ENCODE measurements at regions not wholly inside any gene's neighbourhood (a gene's known extent, or its start where the extent isn't known, plus 50 kb on each side); places are given as distances from the start of the nearest gene placed in this dataset.

GRCh38 chr9:119951090-119951489, 581.9 kb upstream of the BRINP1 start:
- Mint-ChIP-seq H3K27ac (no peak overlapping the region), H3K36me3 (no peaks in the 10 kb centered on the region), H3K9me3 (no peaks in the 10 kb centered on the region), H3K27me3 (ENCODE audit: low read depth in 3 of 3) (peaks cover 0 to 3% (median 2%) of the 10 kb centered on the region in 3 donors), H3K4me3 (no peak overlapping the region), H3K4me1 (no peaks in the 10 kb centered on the region)
- Histone ChIP-seq H3K79me2 (ENCODE audit: insufficient read depth, low read length) (no peaks in the 10 kb centered on the region), H3K4me2 (replicated peaks; ENCODE audit: extremely low read depth, low read length, poor library complexity, severe bottlenecking) (no peak overlapping the region), H3K9me3 (replicated peaks in 1 of 2; ENCODE audit: control insufficient read depth in 1 of 2, insufficient read depth in 1 of 2, low read length in 2 of 2) (no peaks in the 10 kb centered on the region), H3K27ac (ENCODE audit: low read depth in 1 of 2, low read length in 2 of 2) (no peak overlapping the region), H3K9ac (ENCODE audit: insufficient read depth, low read length, poor library complexity, severe bottlenecking) (no peak overlapping the region), H3K27me3 (ENCODE audit: control insufficient read depth in 2 of 2, insufficient read depth in 2 of 2, low read length in 2 of 2) (peaks cover 0 to 2% of the 10 kb centered on the region in 2 donors), H2AFZ (ENCODE audit: insufficient read depth, low read depth, low read length, poor library complexity, severe bottlenecking) (no peak overlapping the region), H3K4me3 (replicated peaks in 1 of 3; ENCODE audit: low read depth in 2 of 3, low read length in 3 of 3) (no peak overlapping the region), H3K36me3 (replicated peaks in 1 of 2; ENCODE audit: control insufficient read depth in 1 of 2, insufficient read depth in 2 of 2, low read length in 2 of 2) (no peaks in the 10 kb centered on the region), H4K20me1 (ENCODE audit: insufficient read depth, low read length) (no peaks in the 10 kb centered on the region), H3K4me1 (ENCODE audit: control insufficient read depth in 1 of 2, insufficient read depth in 2 of 2, low read length in 2 of 2) (no peaks in the 10 kb centered on the region)
- TF ChIP-seq CTCF (IDR thresholded peaks at IDR 0.05): no peak
- WGBS (ENCODE audit: insufficient coverage): no CpG with 5 or more reads among the region's 1 CpG
- no peak for DNase-seq
- intact Hi-C loops (cut with micrococcal nuclease): no loop called here

GRCh38 chr9:119945686-119946085, 576.5 kb upstream of the BRINP1 start:
- Mint-ChIP-seq H3K27me3 (ENCODE audit: low read depth in 3 of 3) (peaks cover 0 to 3% (median 2%) of the 10 kb centered on the region in 3 donors), H3K4me1 (no peaks in the 10 kb centered on the region), H3K4me3 (no peak overlapping the region), H3K36me3 (no peaks in the 10 kb centered on the region), H3K9me3 (no peaks in the 10 kb centered on the region), H3K27ac (no peak overlapping the region)
- H4K20me1 ChIP-seq (ENCODE audit: insufficient read depth, low read length): no peaks in the 10 kb centered on the region
- no peak overlapping the region for H3K4me2 ChIP-seq (replicated peaks; ENCODE audit: extremely low read depth, low read length, poor library complexity, severe bottlenecking)
- no peaks in the 10 kb centered on the region for H3K36me3 ChIP-seq (replicated peaks in 1 of 2; ENCODE audit: control insufficient read depth in 1 of 2, insufficient read depth in 2 of 2, low read length in 2 of 2)
- no peaks in the 10 kb centered on the region for H3K79me2 ChIP-seq (ENCODE audit: insufficient read depth, low read length)
- H3K27me3 ChIP-seq (ENCODE audit: control insufficient read depth in 2 of 2, insufficient read depth in 2 of 2, low read length in 2 of 2): no peaks in the 10 kb centered on the region
- H3K9ac ChIP-seq (ENCODE audit: insufficient read depth, low read length, poor library complexity, severe bottlenecking): no peak overlapping the region
- no peak for DNase-seq
- no peak overlapping the region for H3K4me3 ChIP-seq (replicated peaks in 1 of 3; ENCODE audit: low read depth in 2 of 3, low read length in 3 of 3)
- no peak overlapping the region for H3K27ac ChIP-seq (ENCODE audit: low read depth in 1 of 2, low read length in 2 of 2)
- WGBS (ENCODE audit: insufficient coverage): 29% methylated on average over 2 of the region's 7 CpGs
- H2AFZ ChIP-seq (ENCODE audit: insufficient read depth, low read depth, low read length, poor library complexity, severe bottlenecking): no peak overlapping the region
- H3K4me1 ChIP-seq (ENCODE audit: control insufficient read depth in 1 of 2, insufficient read depth in 2 of 2, low read length in 2 of 2): no peaks in the 10 kb centered on the region
- no peak for TF ChIP-seq CTCF (IDR thresholded peaks at IDR 0.05)
- H3K9me3 ChIP-seq (replicated peaks in 1 of 2; ENCODE audit: control insufficient read depth in 1 of 2, insufficient read depth in 1 of 2, low read length in 2 of 2): no peaks in the 10 kb centered on the region
- intact Hi-C loops (cut with micrococcal nuclease): loop anchor here in 1 of 2 donors (5.0 kb wide), 1 partner anchor 52 kb away; no protein-coding TSS in a partner anchor

Data from CD14-positive monocyte (primary cell).